ENCODE measurements at regions not wholly inside any gene's neighbourhood (a gene's known extent, or its start where the extent isn't known, plus 50 kb on each side); places are given as distances from the start of the nearest gene placed in this dataset.

DNA sequence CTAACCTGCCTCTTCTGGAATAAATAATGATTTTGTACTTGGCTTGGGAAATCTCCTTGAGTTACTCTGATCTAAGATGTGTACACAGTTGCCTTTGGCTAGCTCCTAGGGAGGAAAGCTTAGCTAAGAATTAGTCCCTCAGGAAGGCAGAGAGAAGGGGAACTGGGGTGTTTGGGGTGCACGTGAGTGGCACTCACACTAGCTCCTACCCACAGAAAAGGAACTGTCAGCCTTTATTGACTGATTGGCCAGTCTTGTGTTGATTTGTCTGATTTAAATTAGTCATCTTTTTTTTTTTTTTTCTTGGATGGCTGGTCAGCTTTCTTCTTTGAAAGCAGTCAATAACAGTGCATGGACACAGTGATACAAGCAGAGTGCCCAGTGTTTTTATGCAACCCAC is 107.7 kb downstream of the DMRT2 start:
- FAIRE-seq (no peak), DNase-seq (ENCODE audit: low read depth, low spot score) (no peak)
- TF ChIP-seq, protein P1, sequence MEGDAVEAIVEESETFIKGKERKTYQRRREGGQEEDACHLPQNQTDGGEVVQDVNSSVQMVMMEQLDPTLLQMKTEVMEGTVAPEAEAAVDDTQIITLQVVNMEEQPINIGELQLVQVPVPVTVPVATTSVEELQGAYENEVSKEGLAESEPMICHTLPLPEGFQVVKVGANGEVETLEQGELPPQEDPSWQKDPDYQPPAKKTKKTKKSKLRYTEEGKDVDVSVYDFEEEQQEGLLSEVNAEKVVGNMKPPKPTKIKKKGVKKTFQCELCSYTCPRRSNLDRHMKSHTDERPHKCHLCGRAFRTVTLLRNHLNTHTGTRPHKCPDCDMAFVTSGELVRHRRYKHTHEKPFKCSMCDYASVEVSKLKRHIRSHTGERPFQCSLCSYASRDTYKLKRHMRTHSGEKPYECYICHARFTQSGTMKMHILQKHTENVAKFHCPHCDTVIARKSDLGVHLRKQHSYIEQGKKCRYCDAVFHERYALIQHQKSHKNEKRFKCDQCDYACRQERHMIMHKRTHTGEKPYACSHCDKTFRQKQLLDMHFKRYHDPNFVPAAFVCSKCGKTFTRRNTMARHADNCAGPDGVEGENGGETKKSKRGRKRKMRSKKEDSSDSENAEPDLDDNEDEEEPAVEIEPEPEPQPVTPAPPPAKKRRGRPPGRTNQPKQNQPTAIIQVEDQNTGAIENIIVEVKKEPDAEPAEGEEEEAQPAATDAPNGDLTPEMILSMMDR (optimal IDR thresholded peaks at IDR 0.05 in 1 of 3, IDR thresholded peaks at IDR 0.05 in 1 of 3, conservative IDR thresholded peaks at IDR 0.05 in 1 of 3; ENCODE audit: extremely low read depth in 1 of 3, insufficient read depth in 2 of 3, low read length in 3 of 3), result no peak
- no peak for TF ChIP-seq EZH2 (IDR thresholded peaks at IDR 0.05; ENCODE audit: low read length)
- H3K27me3 ChIP-seq (ENCODE audit: control insufficient read depth, extremely low read depth, insufficient read depth, low read length), result no peaks in the 10 kb centered on the region
- H3K4me1 ChIP-seq (ENCODE audit: control insufficient read depth, extremely low read depth, insufficient read depth, low read length), result no peaks in the 10 kb centered on the region
- H3K4me2 ChIP-seq (ENCODE audit: control insufficient read depth, extremely low read depth, insufficient read depth, low read depth, low read length), result no peak overlapping the region
- no peak overlapping the region for H3K9ac ChIP-seq (ENCODE audit: control insufficient read depth, extremely low read depth, insufficient read depth, low read length)
- H2AFZ ChIP-seq (ENCODE audit: control insufficient read depth, low read length), result no peak overlapping the region
- no peak overlapping the region for H3K27ac ChIP-seq (ENCODE audit: control insufficient read depth, insufficient read depth, low read length)
- no peaks in the 10 kb centered on the region for H3K9me1 ChIP-seq (ENCODE audit: control insufficient read depth, extremely low read depth, insufficient read depth, low read length)
- dilution Hi-C loops (cut with MboI; ENCODE audit: extremely low pct_ligation_motif_present, low sequenced_read_pairs), result no loop called here
- H3K36me3 ChIP-seq (ENCODE audit: control insufficient read depth in 2 of 2, extremely low read depth in 1 of 2, insufficient read depth in 2 of 2, low read length in 2 of 2), result no peaks in the 10 kb centered on the region
- H3K9me3 ChIP-seq (ENCODE audit: control insufficient read depth, low read depth, low read length), result no peaks in the 10 kb centered on the region
- H3K4me3 ChIP-seq (ENCODE audit: control insufficient read depth in 2 of 3, extremely low read depth in 1 of 3, insufficient read depth in 2 of 3, low read depth in 1 of 3, low read length in 3 of 3), result no peak overlapping the region
- H4K20me1 ChIP-seq (ENCODE audit: control insufficient read depth, extremely low read depth, insufficient read depth, low read length), result no peaks in the 10 kb centered on the region
- H3K79me2 ChIP-seq (ENCODE audit: control insufficient read depth, insufficient read depth, low read length), result no peaks in the 10 kb centered on the region

DNA sequence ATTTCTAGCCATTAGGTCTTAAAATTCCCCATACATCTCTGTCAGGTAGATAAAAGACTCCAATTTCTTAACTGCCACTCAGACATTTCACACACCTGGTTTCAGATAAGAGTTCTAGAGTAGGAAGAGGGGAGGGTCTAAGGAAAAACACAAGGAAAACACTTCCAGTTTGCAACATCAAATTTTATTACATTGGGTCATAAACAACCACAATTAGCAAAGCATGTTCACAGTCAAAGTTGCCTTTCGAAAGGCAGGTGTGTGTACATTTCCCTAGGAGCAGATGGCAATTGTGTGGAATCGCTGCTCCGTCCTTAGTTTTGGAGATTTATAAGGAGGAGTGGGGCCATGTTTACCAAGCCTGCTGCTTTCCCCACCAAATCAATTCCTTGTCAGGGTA is 120.8 kb downstream of the DMRT2 start:
- TF ChIP-seq, protein P1 (optimal IDR thresholded peaks at IDR 0.05 in 1 of 3, IDR thresholded peaks at IDR 0.05 in 1 of 3, conservative IDR thresholded peaks at IDR 0.05 in 1 of 3; ENCODE audit: extremely low read depth in 1 of 3, insufficient read depth in 2 of 3, low read length in 3 of 3), result no peak
- TF ChIP-seq EZH2 (IDR thresholded peaks at IDR 0.05; ENCODE audit: low read length), result no peak
- Histone ChIP-seq H3K9ac (ENCODE audit: control insufficient read depth, extremely low read depth, insufficient read depth, low read length) (no peak overlapping the region), H3K4me1 (ENCODE audit: control insufficient read depth, extremely low read depth, insufficient read depth, low read length) (no peaks in the 10 kb centered on the region), H3K79me2 (ENCODE audit: control insufficient read depth, insufficient read depth, low read length) (no peaks in the 10 kb centered on the region), H3K36me3 (ENCODE audit: control insufficient read depth in 2 of 2, extremely low read depth in 1 of 2, insufficient read depth in 2 of 2, low read length in 2 of 2) (no peaks in the 10 kb centered on the region), H3K4me2 (ENCODE audit: control insufficient read depth, extremely low read depth, insufficient read depth, low read depth, low read length) (no peak overlapping the region), H3K27me3 (ENCODE audit: control insufficient read depth, extremely low read depth, insufficient read depth, low read length) (no peaks in the 10 kb centered on the region), H2AFZ (ENCODE audit: control insufficient read depth, low read length) (no peak overlapping the region), H3K9me3 (ENCODE audit: control insufficient read depth, low read depth, low read length) (no peaks in the 10 kb centered on the region), H3K9me1 (ENCODE audit: control insufficient read depth, extremely low read depth, insufficient read depth, low read length) (no peaks in the 10 kb centered on the region), H4K20me1 (ENCODE audit: control insufficient read depth, extremely low read depth, insufficient read depth, low read length) (no peaks in the 10 kb centered on the region), H3K4me3 (ENCODE audit: control insufficient read depth in 2 of 3, extremely low read depth in 1 of 3, insufficient read depth in 2 of 3, low read depth in 1 of 3, low read length in 3 of 3) (no peak overlapping the region), H3K27ac (ENCODE audit: control insufficient read depth, insufficient read depth, low read length) (no peak overlapping the region)
- FAIRE-seq, result no peak
- dilution Hi-C loops (cut with MboI; ENCODE audit: extremely low pct_ligation_motif_present, low sequenced_read_pairs), result no loop called here
- no peak for DNase-seq (ENCODE audit: low read depth, low spot score)
